Endothelial cell of umbilical vein (primary cell): ENCODE measurements at regions not wholly inside any gene's neighbourhood (a gene's known extent, or its start where the extent isn't known, plus 50 kb on each side); places are given as distances from the start of the nearest gene placed in this dataset.
A peak's percentile ranks its signal among the peaks of the same experiment; 100 is the strongest.

ENCODE experiments used
- BruUV-seq: library from RNA; stranded (reverse); fragments of 400-500 nt; replicated peaks from 2 replicates; lab custom pipeline; 2021; lab: Mats Ljungman, UMichigan
- CTCF ChIA-PET: fragments of 300-600, 350-600 bp; sonication (Branson Sonifier 250); formaldehyde crosslinking; loops from one replicate; lab custom pipeline; 2021; ENCODE audit warnings: antibody characterized with exemption, inconsistent platforms; lab: Charles Lee
- POLR2A ChIA-PET: fragments of 300-600, 350-600 bp; sonication (Branson Sonifier 250); formaldehyde crosslinking; loops from one replicate; lab custom pipeline; 2021; ENCODE audit warnings: antibody characterized with exemption, inconsistent platforms; lab: Charles Lee
- DNase-seq: peaks from one replicate; pipeline ENCODE4 v3.0.0-alpha.2; 2011; ENCODE audit warnings: low read depth, low spot score
- FAIRE-seq: peaks from 2 replicates; lab custom pipeline; 2011; peaks lifted over from hg19 to GRCh38; lab: Jason Lieb, UNC
- H2AFZ ChIP-seq: 2 replicates; pipeline ENCODE4 v1.6.0; 2012; ENCODE audit warnings: low read depth, low read length, control low read depth, inconsistent platforms
- H3K27ac ChIP-seq: 2 replicates; pipeline ENCODE4 v1.5.1; 2011; ENCODE audit warnings: low read depth, mild to moderate bottlenecking, control low read depth, low read length, moderate library complexity; ENCODE audit not compliant: insufficient read depth
- H3K27me3 ChIP-seq, 2 experiments: 2 replicates each; pipeline versions ENCODE4 v1.6.0 to v1.6.1; 2011; ENCODE audit warnings: low read length in 2 of 2, mixed read lengths in 1 of 2; ENCODE audit not compliant: control insufficient read depth in 2 of 2, insufficient read depth in 2 of 2
- H3K36me3 ChIP-seq, 2 experiments: 2 replicates in 1 of 2; 3 replicates in 1 of 2; pipeline ENCODE4 v1.5.1; 2011; ENCODE audit warnings: low read length in 2 of 2, mild to moderate bottlenecking in 1 of 2, moderate library complexity in 1 of 2; ENCODE audit not compliant: control insufficient read depth in 2 of 2, insufficient read depth in 2 of 2; ENCODE audit errors: extremely low read depth in 1 of 2
- H3K4me1 ChIP-seq: 3 replicates; pipeline ENCODE4 v1.5.1; 2011; ENCODE audit warnings: mild to moderate bottlenecking, low read length; ENCODE audit not compliant: control insufficient read depth, insufficient read depth; ENCODE audit errors: extremely low read depth
- H3K4me2 ChIP-seq: 2 replicates; pipeline ENCODE4 v1.6.1; 2011; ENCODE audit warnings: low read length, control low read depth, mixed read lengths; ENCODE audit not compliant: insufficient read depth
- H3K4me3 ChIP-seq, 3 experiments: fragments of 200-600 bp in 1 of 3; sonication (generic), shearing (Covaris generic) in 1 of 3; replicated peaks in 1 of 3; 2 replicates each; pipeline ENCODE4 v1.5.1; 2011 to 2016; ENCODE audit warnings: control low read depth in 3 of 3, low read length in 3 of 3, mild to moderate bottlenecking in 2 of 3, inconsistent platforms in 1 of 3, low read depth in 1 of 3, moderate library complexity in 1 of 3; ENCODE audit not compliant: insufficient read depth in 1 of 3
- H3K79me2 ChIP-seq: 2 replicates; pipeline ENCODE4 v1.6.0; 2012; ENCODE audit warnings: low read length, inconsistent platforms; ENCODE audit not compliant: control insufficient read depth, insufficient read depth
- H3K9ac ChIP-seq: replicated peaks from 2 replicates; pipeline ENCODE3; 2011; ENCODE audit warnings: low read length, control low read depth; ENCODE audit not compliant: insufficient read depth; ENCODE audit errors: extremely low read depth
- H3K9me1 ChIP-seq: replicated peaks from 3 replicates; pipeline ENCODE4 v1.6.0; 2011; ENCODE audit warnings: mild to moderate bottlenecking, low read length; ENCODE audit not compliant: control insufficient read depth, insufficient read depth; ENCODE audit errors: extremely low read depth
- H3K9me3 ChIP-seq: replicated peaks from 2 replicates; pipeline ENCODE4 v1.5.1; 2012; ENCODE audit warnings: low read length, inconsistent platforms; ENCODE audit not compliant: control insufficient read depth, insufficient read depth
- H4K20me1 ChIP-seq: replicated peaks from 2 replicates; pipeline ENCODE3; 2011; ENCODE audit warnings: mild to moderate bottlenecking, low read length; ENCODE audit not compliant: control insufficient read depth, insufficient read depth; ENCODE audit errors: extremely low read depth
- CTCF ChIP-seq, 2 donors: IDR thresholded peaks; 1 replicate in 1 of 2; 2 replicates in 1 of 2; pipeline ENCODE4 v1.5.1; 2011; ENCODE audit warnings: low read length in 2 of 2, mild to moderate bottlenecking in 2 of 2, moderate library complexity in 2 of 2, control low read depth in 1 of 2, inconsistent platforms in 1 of 2, low read depth in 1 of 2; ENCODE audit not compliant: insufficient read depth in 1 of 2; ENCODE audit errors: extremely low read depth in 1 of 2
- EZH2 ChIP-seq: IDR thresholded peaks from 2 replicates; pipeline ENCODE4 v1.6.1; 2012; ENCODE audit warnings: borderline replicate concordance, low read depth, mild to moderate bottlenecking, moderate library complexity, low read length, inconsistent platforms; ENCODE audit not compliant: severe bottlenecking
- FOS ChIP-seq: IDR thresholded peaks from 2 replicates; pipeline ENCODE4 v1.6.1; 2011; ENCODE audit warnings: mild to moderate bottlenecking, low read length, moderate library complexity, borderline replicate concordance; ENCODE audit not compliant: insufficient read depth
- GATA2 ChIP-seq: IDR thresholded peaks from 2 replicates; pipeline ENCODE4 v1.7.0; 2011; ENCODE audit warnings: low read depth, mild to moderate bottlenecking, moderate library complexity, mixed read lengths, low read length; ENCODE audit not compliant: insufficient read length, insufficient read depth
- JUN ChIP-seq: IDR thresholded peaks from 2 replicates; pipeline ENCODE4 v1.6.1; 2011; ENCODE audit warnings: borderline replicate concordance, low read depth; ENCODE audit not compliant: insufficient read length, insufficient read depth
- MYC ChIP-seq: IDR thresholded peaks from one replicate; pipeline ENCODE4 v1.6.1; 2011; ENCODE audit warnings: mild to moderate bottlenecking, low read depth, low read length
- POLR2A ChIP-seq: IDR thresholded peaks from 2 replicates; pipeline ENCODE4 v1.6.1; 2012; ENCODE audit warnings: low read depth, mild to moderate bottlenecking, control low read depth, low read length
- POLR2AphosphoS5 ChIP-seq: IDR thresholded peaks from 2 replicates; pipeline ENCODE4 v1.6.1; 2012; ENCODE audit warnings: low read depth, mild to moderate bottlenecking, control low read depth, low read length, moderate library complexity; ENCODE audit not compliant: insufficient read depth
- dilution Hi-C: fragments of 300-500 bp; cut with MboI; formaldehyde crosslinking; loops from one replicate; pipeline ENCODE4 v1.15.0; 2019; ENCODE audit warnings: low sequenced_read_pairs; ENCODE audit not compliant: extremely low pct_ligation_motif_present
- intact Hi-C: fragments of 100-400 bp; cut with micrococcal nuclease; formaldehyde crosslinking; loops from one replicate; pipeline ENCODE4 v1.10.0; 2022
- TF ChIP-seq, protein P1 (sequence below): IDR thresholded peaks from 2 replicates; pipeline ENCODE4 v1.6.1; 2011; ENCODE audit not compliant: insufficient read depth, insufficient read length

GRCh38 chr5:72561148-72561972, 54.1 kb upstream of the ZNF366 start:
- BruUV-seq, result no TSS peak
- Histone ChIP-seq H3K9me3 (no peaks in the 10 kb centered on the region), H3K4me3 (no peak overlapping the region), H3K79me2 (no peaks in the 10 kb centered on the region), H3K4me1 (peaks cover 73% of the 10 kb centered on the region), H3K9ac (no peak overlapping the region), H4K20me1 (no peaks in the 10 kb centered on the region), H3K27me3 (no peaks in the 10 kb centered on the region), H3K36me3 (no peaks in the 10 kb centered on the region), H3K27ac (no peak overlapping the region), H2AFZ (no peak overlapping the region), H3K9me1 (no peaks in the 10 kb centered on the region), H3K4me2 (no peak overlapping the region)
- POLR2A ChIA-PET, result no interaction called here
- TF ChIP-seq GATA2 (no peak), FOS (peak; percentile 61)
- intact Hi-C loops (no loop called here), dilution Hi-C loops (no loop called here)
- DNase-seq (peak; percentile 88), FAIRE-seq (no peak)
- CTCF ChIA-PET, result interaction anchor here (1.2 to 1.8 kb wide), 6 partner anchors 9 to 281 kb away, joined by 3 to 9 read pairs (median 4); no protein-coding TSS in a partner anchor

DNA sequence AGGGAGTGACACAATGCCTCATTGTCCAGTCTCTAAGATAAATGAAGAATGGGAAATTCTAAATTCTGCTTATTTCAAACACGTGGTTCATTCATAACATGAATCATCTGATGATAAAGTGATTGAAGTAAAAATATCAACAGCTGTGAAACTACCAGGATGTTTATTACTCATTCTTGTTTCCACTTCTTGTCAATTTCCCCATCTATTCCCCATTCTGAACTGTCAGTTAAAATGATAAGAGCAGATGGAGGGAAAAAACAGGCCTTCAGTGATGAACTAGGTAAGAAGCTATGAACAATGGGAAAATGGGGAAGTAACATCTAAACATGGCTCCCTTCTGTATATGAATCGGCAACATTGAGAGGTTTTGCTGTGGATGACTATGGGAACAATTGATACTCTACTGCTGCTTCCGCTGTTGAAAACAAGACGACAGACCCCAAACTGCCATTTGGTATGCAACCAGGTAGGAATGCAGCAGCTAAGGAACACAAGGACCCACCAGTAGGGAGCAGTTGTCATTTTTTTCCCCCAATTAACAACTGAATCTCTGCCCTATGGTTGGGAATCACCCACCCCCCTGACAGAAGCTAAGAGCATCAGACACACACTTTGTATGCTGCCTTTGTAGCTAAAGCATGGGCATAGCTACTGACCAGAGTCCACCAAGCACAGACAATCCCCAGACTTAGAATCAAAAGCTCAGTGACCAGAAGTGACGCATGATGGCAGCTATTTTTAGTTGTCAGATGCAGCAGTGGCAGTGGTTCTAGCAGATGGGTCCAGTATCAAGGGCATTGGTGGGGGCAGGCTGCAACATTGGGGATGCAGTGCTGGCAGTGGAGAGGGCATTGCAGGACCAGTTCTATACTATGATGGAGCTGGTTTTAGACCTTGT, 52.9 kb upstream of the ZNF366 start:
- Histone ChIP-seq H3K9me3 (no peaks in the 10 kb centered on the region), H3K79me2 (no peaks in the 10 kb centered on the region), H2AFZ (no peak overlapping the region), H3K4me3 (no peak overlapping the region), H3K9me1 (no peaks in the 10 kb centered on the region), H4K20me1 (no peaks in the 10 kb centered on the region), H3K4me2 (peak overlapping the region; percentile 13), H3K27me3 (no peaks in the 10 kb centered on the region), H3K27ac (peak overlapping the region; percentile 68), H3K4me1 (peaks cover 83% of the 10 kb centered on the region), H3K9ac (peak overlapping the region; percentile 12), H3K36me3 (no peaks in the 10 kb centered on the region)
- no TSS peak for BruUV-seq
- FAIRE-seq, result peak; percentile 66
- DNase-seq, result peak; percentile 82
- intact Hi-C loops (no loop called here), dilution Hi-C loops (no loop called here)
- TF ChIP-seq EZH2 (no peak), JUN (peak; percentile 86), POLR2A (no peak), GATA2 (peak; percentile 96), POLR2AphosphoS5 (no peak), FOS (peak; percentile 82), CTCF (IDR thresholded peaks at IDR 0.05; ENCODE audit: extremely low read depth in 1 of 2, insufficient read depth in 1 of 2, low read depth in 1 of 2, low read length in 2 of 2) (no peak), MYC (no peak)
- TF ChIP-seq, protein P1, sequence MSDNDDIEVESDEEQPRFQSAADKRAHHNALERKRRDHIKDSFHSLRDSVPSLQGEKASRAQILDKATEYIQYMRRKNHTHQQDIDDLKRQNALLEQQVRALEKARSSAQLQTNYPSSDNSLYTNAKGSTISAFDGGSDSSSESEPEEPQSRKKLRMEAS, result peak; percentile 32
- CTCF ChIA-PET, result interaction anchor here (0.8 to 5.9 kb wide), 8 partner anchors 8 to 282 kb away, joined by 3 to 34 read pairs (median 4); no protein-coding TSS in a partner anchor
- POLR2A ChIA-PET, result no interaction called here
